ENCODE measurements at regions not wholly inside any gene's neighbourhood (a gene's known extent, or its start where the extent isn't known, plus 50 kb on each side); places are given as distances from the start of the nearest gene placed in this dataset.

DNA sequence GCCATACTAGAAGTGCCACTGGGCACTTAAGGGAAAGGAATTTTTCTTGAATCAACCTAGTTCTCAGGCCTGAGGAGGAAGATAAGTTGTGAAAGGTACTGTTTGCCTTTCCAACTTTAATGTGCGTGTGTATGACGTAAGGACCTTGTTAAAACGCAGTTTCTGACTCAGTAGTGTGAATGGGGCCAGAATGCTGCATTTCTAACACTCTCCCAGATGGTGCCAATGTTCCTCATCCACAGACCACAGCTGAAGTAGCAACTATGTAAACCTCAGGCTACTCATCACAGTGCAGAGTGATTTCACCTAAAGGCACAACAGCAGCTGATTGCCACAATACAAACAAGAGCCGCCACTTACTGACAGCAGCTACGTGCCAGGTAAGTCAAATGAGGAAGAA lies 103.6 kb downstream of the OTOL1 start:
- Histone ChIP-seq H3K36me3 (ENCODE audit: control insufficient read depth, insufficient read depth, low read length) (no peaks in the 10 kb centered on the region), H3K27ac (ENCODE audit: extremely low read depth, low read depth, low read length) (no peak overlapping the region), H3K27me3 (ENCODE audit: control insufficient read depth in 2 of 2, insufficient read depth in 2 of 2, low read length in 2 of 2) (no peaks in the 10 kb centered on the region), H3K4me2 (ENCODE audit: insufficient read depth, low read length) (no peak overlapping the region), H3K4me1 (replicated peaks in 1 of 2; ENCODE audit: control insufficient read depth in 2 of 2, insufficient read depth in 2 of 2, low read length in 2 of 2) (no peaks in the 10 kb centered on the region), H3K79me2 (ENCODE audit: control insufficient read depth, insufficient read depth, low read length) (no peaks in the 10 kb centered on the region), H3K9ac (ENCODE audit: insufficient read depth in 1 of 2, low read depth in 2 of 2, low read length in 2 of 2) (no peak overlapping the region), H2AFZ (ENCODE audit: low read depth, low read length) (no peak overlapping the region), H3K4me3 (no peak overlapping the region), H3K9me3 (replicated peaks; ENCODE audit: control insufficient read depth, insufficient read depth, low read depth, low read length) (no peaks in the 10 kb centered on the region), H4K20me1 (replicated peaks; ENCODE audit: control insufficient read depth, insufficient read depth, low read length) (no peaks in the 10 kb centered on the region), H3K9me1 (ENCODE audit: control insufficient read depth, insufficient read depth, low read length) (no peaks in the 10 kb centered on the region)
- DNase-seq (ENCODE audit: extremely low read depth in 1 of 4, low spot score in 3 of 4) (no peak), FAIRE-seq (no peak), ATAC-seq (no peak)
- CTCF ChIA-PET (ENCODE audit: low intra/inter-chr PET ratio), result no interaction called here
- TF ChIP-seq RFX5 (IDR thresholded peaks at IDR 0.05; ENCODE audit: low read depth, low read length) (no peak), TAL1 (IDR thresholded peaks at IDR 0.05) (no peak), NFYB (IDR thresholded peaks at IDR 0.05; ENCODE audit: extremely low read depth, insufficient read length) (no peak)
- in situ Hi-C loops (cut with MboI), result no loop called here
- POLR2A ChIA-PET, result no interaction called here
- BruUV-seq (replicated peaks), result no TSS peak
- WGBS (ENCODE audit: insufficient coverage, low coverage, missing lambda C conversion rate), result 0% methylated on average over 5 of the region's 5 CpGs
- intact Hi-C loops (cut with micrococcal nuclease), result no loop called here

DNA sequence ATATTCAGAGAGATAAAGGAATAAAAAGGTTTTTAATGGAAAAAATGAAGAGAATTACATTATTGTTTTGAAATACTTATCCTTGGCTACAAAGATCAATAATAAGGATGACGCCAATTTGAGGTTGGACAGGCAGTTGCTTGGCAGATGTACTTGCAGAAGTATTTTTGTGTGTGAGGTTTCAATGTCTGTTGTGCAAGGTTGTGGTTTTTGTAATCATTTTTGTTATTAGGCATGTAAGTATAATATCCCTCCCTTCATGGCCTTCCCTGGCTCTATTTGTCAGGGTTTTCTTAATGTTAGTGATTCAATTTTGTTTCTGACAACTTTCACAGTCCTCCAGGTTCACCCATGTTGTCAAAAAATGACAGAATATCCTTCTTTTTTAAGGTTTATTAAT lies 105.9 kb downstream of the OTOL1 start:
- no peak for ATAC-seq
- ChIA-PET POLR2A (no interaction called here), CTCF (ENCODE audit: low intra/inter-chr PET ratio) (no interaction called here)
- H3K4me1 ChIP-seq (replicated peaks in 1 of 2; ENCODE audit: control insufficient read depth in 2 of 2, insufficient read depth in 2 of 2, low read length in 2 of 2), result no peaks in the 10 kb centered on the region
- no peaks in the 10 kb centered on the region for H4K20me1 ChIP-seq (replicated peaks; ENCODE audit: control insufficient read depth, insufficient read depth, low read length)
- H2AFZ ChIP-seq (ENCODE audit: low read depth, low read length), result no peak overlapping the region
- no peaks in the 10 kb centered on the region for H3K36me3 ChIP-seq (ENCODE audit: control insufficient read depth, insufficient read depth, low read length)
- no peak overlapping the region for H3K4me3 ChIP-seq
- H3K9me1 ChIP-seq (ENCODE audit: control insufficient read depth, insufficient read depth, low read length), result no peaks in the 10 kb centered on the region
- BruUV-seq (replicated peaks), result no TSS peak
- in situ Hi-C loops (cut with MboI), result no loop called here
- no peak for FAIRE-seq
- H3K27ac ChIP-seq (ENCODE audit: extremely low read depth, low read depth, low read length), result no peak overlapping the region
- H3K4me2 ChIP-seq (ENCODE audit: insufficient read depth, low read length), result no peak overlapping the region
- WGBS (ENCODE audit: insufficient coverage, low coverage, missing lambda C conversion rate), result 0% methylated on average over 1 of the region's 1 CpG
- no peaks in the 10 kb centered on the region for H3K27me3 ChIP-seq (ENCODE audit: control insufficient read depth in 2 of 2, insufficient read depth in 2 of 2, low read length in 2 of 2)
- intact Hi-C loops (cut with micrococcal nuclease), result no loop called here
- no peaks in the 10 kb centered on the region for H3K79me2 ChIP-seq (ENCODE audit: control insufficient read depth, insufficient read depth, low read length)
- H3K9ac ChIP-seq (ENCODE audit: insufficient read depth in 1 of 2, low read depth in 2 of 2, low read length in 2 of 2), result no peak overlapping the region
- no peaks in the 10 kb centered on the region for H3K9me3 ChIP-seq (replicated peaks; ENCODE audit: control insufficient read depth, insufficient read depth, low read depth, low read length)
- DNase-seq (ENCODE audit: extremely low read depth in 1 of 4, low spot score in 3 of 4), result no peak
- TF ChIP-seq RBM17 (IDR thresholded peaks at IDR 0.05; ENCODE audit: borderline replicate concordance, low read depth, low read length) (no peak), SMAD4 (CRISPR knock-in tag; conservative IDR thresholded peaks at IDR 0.05) (no peak), NUFIP1 (IDR thresholded peaks at IDR 0.05; ENCODE audit: partially characterized antibody) (no peak), FUS (optimal IDR thresholded peaks at IDR 0.05; ENCODE audit: low read depth, low read length) (no peak), NONO (IDR thresholded peaks at IDR 0.05; ENCODE audit: low read depth in 2 of 2, low read length in 1 of 2) (no peak), POLR3A (IDR thresholded peaks at IDR 0.05; ENCODE audit: borderline replicate concordance, extremely low read depth, insufficient read depth, insufficient read length) (no peak), LCOR (CRISPR knock-in tag; IDR thresholded peaks at IDR 0.05) (no peak), ZNF699 (CRISPR knock-in tag; IDR thresholded peaks at IDR 0.05; ENCODE audit: insufficient replicate concordance) (no peak)
- TF ChIP-seq, protein P1, sequence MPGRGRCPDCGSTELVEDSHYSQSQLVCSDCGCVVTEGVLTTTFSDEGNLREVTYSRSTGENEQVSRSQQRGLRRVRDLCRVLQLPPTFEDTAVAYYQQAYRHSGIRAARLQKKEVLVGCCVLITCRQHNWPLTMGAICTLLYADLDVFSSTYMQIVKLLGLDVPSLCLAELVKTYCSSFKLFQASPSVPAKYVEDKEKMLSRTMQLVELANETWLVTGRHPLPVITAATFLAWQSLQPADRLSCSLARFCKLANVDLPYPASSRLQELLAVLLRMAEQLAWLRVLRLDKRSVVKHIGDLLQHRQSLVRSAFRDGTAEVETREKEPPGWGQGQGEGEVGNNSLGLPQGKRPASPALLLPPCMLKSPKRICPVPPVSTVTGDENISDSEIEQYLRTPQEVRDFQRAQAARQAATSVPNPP (IDR thresholded peaks at IDR 0.05; ENCODE audit: borderline replicate concordance, insufficient read depth, insufficient read length), result no peak
